SK-MEL-5 (cell line): ENCODE measurements at regions not wholly inside any gene's neighbourhood (a gene's known extent, or its start where the extent isn't known, plus 50 kb on each side); places are given as distances from the start of the nearest gene placed in this dataset.
"Not testable (repeated sequence)": the region's sequence is repeated elsewhere in the genome, so short reads cannot be mapped to it uniquely, and the experiment has no call there.

Experiments
- DNase-seq: peaks from one replicate; pipeline ENCODE4 v3.0.0-alpha.2; 2016; ENCODE audit warnings: low read depth, low spot score
- in situ Hi-C: cut with HindIII; loops from 2 replicates; pipeline ENCODE4 v1.10.0; 2016; ENCODE audit warnings: low sequenced_read_pairs, high pct_unique_total_duplicates, low pct_unique_long_range_greater_than_20kb

DNA sequence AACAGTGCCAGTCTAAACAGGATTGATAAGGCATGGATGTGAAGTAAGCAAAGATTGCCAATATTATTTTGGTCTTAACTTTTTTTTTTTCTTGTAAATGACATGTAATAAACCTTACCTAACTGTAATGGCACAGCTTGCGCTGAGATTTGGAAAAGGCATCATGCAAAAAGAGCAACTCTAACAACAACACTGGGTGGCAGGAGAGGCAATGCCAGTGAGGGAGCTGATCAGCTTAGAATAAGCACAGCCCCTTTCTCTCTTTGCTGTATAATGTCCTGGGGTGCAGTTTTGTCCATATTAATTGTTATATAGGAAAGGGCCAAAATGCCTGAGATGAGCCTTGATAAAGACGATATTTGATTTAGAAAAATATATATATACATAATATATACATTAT lies 1589.7 kb upstream of the FLRT2 start:
- in situ Hi-C loops: no loop called here
- peak; percentile 52 for DNase-seq

DNA sequence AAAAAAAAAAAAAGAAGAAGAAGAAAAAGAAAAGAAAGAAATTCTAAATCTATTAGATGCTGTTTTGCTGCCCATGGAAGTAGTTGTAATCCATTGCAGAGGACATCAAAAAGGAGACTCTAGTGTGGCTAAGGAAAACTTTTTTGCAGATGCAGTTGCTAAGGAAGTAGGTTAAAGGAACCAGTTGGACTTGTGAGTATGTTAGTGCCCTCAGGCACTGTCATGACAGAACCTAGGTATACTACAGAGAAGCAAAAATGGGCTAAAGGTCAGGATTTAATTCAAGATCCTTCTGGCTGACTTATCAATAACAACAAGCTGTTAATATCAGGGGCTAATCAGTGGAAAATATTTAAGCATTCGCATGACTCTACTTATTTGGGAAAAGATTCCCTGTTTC lies 1571.6 kb upstream of the FLRT2 start:
- in situ Hi-C loops: no loop called here
- no peak for DNase-seq

DNA sequence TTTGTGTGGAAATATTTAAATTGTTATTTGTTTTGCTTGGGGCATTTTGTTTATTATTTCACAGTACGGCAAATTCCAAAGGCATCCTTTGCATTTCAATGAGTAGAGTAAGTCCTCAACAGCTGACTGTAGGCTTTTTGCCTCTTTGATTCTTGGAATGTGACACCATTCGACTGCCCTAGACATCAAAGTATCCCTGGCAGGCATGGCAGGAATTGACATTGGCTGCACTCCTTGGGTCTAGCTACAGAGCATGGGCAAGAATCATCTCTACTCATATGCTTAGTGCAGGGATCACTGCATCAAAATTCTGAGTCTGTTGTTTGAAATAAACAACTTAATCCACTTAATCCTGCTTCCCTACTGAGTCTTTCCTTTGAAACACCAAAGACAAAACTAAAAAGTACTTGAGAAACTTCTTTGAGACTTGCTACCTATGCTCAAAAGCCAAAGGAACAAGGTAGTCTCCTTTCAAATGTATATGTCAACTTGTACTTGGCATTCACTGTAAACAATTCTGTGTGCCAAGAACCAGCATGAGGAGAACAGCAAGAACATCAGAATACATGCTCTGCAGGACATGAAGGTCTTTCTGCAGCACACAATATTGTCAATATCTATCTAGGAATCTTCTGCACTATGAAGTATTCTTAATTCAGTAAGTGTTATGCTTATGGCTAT lies 1569.0 kb upstream of the FLRT2 start:
- in situ Hi-C loops: no loop called here
- no peak for DNase-seq

GRCh38 chr14:83969998-83970397 lies 1559.9 kb upstream of the FLRT2 start:
- no peak for DNase-seq
- in situ Hi-C loops: no loop called here

GRCh38 chr14:83972631-83973030 lies 1557.3 kb upstream of the FLRT2 start:
- DNase-seq: no peak
- in situ Hi-C loops: no loop called here

DNA sequence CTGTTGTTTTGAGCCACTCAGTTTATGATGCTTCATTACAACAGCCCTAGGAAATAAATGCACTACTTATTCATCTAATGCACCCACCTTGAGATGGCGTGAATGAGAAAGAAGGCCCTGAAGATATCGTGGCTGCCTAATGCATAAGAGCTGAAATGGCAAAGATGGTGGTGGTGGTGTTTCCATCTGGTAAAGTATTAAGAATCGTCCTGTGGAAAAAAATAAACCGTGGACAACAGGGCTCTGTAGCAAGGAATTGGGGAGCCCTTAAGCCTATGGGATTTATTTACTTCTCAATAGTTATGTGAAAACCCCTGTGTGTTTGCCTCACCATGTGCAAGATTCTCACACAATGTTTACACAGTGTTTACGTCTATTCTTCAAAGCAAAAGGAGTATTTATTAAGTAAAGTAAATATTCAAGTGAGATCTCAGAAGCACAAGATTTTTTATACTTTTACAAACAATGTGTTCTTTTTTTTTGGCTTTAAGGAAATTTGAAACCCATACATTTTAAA lies 1555.2 kb upstream of the FLRT2 start:
- no peak for DNase-seq
- in situ Hi-C loops: no loop called here

DNA sequence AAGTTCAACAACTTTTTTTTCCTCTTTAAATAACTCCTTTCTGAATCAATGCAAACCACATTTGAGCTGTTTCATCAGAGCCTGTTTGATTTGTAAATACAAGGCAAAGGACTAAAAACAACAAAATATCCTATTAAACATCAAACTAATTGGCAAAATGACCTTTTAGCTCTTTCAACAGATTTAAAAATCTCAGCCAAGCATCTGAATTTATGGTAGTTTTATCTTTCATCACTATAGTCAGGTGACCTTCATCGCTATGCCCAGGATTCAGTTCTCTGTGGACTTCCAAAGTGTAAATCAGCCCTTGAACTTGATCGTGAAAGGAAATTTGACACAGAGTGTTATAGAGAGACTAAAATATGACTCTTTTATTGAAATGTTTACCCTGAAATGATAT lies 1554.5 kb upstream of the FLRT2 start:
- in situ Hi-C loops: no loop called here

DNA sequence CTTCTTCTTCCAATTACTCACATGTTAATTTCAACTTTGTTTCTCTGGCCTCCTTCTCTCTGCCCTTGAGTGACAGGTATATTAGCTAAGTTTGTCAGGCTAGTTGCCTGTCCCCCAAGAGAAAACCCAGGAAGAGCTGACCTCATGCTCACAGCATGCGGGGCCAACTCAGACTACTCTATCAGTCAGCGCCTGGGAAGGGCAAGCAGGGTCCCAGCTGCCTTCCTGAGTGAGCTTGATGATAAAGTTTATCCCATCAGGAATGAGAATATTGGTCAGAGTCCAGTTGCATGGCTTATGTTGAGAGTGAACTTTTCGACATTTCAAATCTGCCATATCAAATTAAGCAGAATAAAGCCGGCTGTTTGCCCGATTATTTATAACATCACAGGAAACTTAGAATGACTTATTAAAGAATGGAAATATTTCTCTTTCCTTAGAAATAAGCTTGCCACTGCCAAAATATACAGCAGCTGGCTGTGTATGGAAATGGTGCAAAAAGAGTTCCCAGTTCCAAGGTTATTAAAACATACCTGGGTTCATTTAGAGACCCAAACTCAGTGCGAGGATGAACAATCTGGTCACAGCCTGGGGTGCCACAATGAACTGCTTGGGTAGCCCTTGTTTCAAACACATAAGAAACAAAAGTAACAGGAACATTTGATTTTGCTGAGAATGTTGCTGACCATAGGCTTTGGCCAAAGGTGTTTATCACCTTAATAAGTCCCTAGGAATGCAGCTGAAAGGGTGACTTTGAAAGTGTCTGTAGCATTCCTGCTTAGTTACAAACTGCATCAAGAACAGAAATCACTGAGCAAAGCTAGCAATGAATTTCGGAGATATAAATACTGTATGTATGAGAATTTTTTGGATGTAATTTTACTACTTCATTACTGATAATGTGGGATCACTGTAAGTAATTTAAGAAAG lies 1553.8 kb upstream of the FLRT2 start:
- DNase-seq: no peak
- in situ Hi-C loops: no loop called here

More for the DNA sequence above, 1554.5 kb upstream of the FLRT2 start:
- no peak for DNase-seq

GRCh38 chr14:83977583-83977982 lies 1552.4 kb upstream of the FLRT2 start:
- DNase-seq: no peak
- in situ Hi-C loops: no loop called here

DNA sequence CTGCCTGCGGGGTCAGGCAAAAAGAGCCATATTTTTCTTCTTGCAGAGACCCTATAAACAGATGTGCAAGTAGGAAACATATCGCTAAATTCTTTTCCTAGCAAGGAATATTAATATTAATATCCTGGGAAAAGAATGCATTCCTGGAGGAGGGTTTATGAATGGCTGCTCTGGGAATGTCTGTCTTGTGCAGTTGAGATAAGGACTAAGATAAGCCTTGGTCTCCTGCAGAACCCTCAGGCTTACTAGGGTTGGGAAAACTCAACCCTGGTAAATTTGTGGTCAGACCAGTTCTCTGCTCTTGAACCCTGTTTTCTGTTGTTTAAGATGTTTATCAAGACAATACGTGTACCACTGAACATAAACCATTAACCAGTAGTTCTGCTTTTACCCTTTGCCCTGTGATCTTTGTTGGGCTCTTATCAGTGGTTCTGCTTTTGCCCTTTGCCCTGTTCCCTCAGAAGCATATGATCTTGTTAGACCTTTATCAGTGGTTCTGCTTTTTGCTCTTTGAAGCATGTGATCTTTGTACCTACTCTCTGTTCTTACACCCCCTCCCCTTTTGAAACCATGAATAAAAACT lies 1548.2 kb upstream of the FLRT2 start:
- in situ Hi-C loops: not testable (repeated sequence)

GRCh38 chr14:83988275-83988674 lies 1541.7 kb upstream of the FLRT2 start:
- no peak for DNase-seq

More for the DNA sequence above, 1548.2 kb upstream of the FLRT2 start:
- not testable (repeated sequence) for DNase-seq

GRCh38 chr14:83991666-83992065 lies 1538.3 kb upstream of the FLRT2 start:
- DNase-seq: no peak
- in situ Hi-C loops: no loop called here

More at GRCh38 chr14:83988275-83988674, 1541.7 kb upstream of the FLRT2 start:
- in situ Hi-C loops: no loop called here

GRCh38 chr14:83992857-83993256 lies 1537.1 kb upstream of the FLRT2 start:
- in situ Hi-C loops: no loop called here
- DNase-seq: no peak

- in situ Hi-C loops: no loop called here
- no peak for DNase-seq
Measured at GRCh38 chr14:83993545-83993944, 1536.4 kb upstream of the FLRT2 start.

DNA sequence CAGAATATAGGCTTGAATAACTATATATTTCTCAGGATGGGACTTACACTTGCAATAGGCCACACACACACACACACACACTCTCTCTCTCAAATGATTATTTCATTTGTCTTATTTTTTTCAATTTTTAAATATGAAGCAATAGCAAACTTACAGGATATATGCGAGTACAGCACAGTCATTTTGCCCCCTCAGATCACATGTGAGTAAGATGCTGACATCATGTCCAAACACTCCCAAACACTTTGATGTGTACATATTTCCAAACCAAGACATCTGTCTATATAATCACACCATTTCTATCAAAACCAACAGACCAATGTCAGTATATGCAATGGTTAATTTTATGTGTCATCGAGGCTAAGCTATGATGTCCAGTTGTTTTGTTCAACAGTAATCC lies 1535.9 kb upstream of the FLRT2 start:
- DNase-seq: no peak
- in situ Hi-C loops: no loop called here

GRCh38 chr14:84001023-84001422 lies 1528.9 kb upstream of the FLRT2 start:
- DNase-seq: no peak
- in situ Hi-C loops: no loop called here

DNA sequence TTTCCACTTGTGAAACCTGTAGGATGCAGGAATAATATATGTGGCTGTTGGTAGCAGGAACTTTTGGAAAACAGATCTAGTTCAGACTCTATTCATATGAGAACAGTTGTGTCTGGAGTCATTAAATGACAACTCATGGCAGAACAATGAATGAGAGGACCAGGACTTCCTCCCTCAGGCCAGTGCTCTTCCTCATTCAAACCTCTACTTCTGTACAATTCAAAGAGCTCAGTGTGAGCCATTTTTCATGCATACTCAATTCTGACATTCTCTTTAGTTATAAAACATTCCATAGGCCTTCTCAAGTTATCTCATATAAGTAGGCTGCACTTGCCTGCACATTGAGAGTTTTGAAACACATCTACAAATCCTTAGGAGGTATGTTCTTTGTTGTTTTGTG lies 1526.6 kb upstream of the FLRT2 start:
- DNase-seq: no peak
- in situ Hi-C loops: no loop called here

DNA sequence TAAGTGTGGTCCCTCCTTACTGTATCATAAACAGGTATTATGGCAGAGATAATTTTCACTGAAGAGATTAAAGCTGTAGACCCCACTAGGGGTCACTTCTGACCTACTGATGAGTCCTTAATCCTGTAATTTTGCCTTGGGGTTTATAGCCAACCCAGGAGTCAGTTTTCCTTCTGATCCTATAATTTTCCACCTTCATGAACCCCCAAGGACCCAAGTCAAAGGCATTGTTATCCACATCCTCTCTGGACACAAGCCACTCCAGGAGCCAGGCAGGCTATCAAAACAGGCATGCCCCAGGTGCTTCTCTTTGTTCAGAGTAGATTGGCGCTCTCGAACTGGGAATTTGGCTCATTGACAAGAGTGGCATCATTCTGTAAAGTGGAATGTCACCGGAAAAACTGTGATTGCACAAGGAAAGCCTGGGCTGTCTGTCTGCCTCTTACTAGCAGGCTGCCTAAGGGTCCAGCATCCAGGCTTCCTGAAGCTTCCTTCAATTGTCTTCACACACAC lies 1523.2 kb upstream of the FLRT2 start:
- DNase-seq: peak; percentile 45
- in situ Hi-C loops: no loop called here
